Sigmoid colon (tissue), 3 donors: ENCODE measurements at regions not wholly inside any gene's neighbourhood (a gene's known extent, or its start where the extent isn't known, plus 50 kb on each side); places are given as distances from the start of the nearest gene placed in this dataset.

Source experiments
- POLR2A ChIP-seq, 2 donors: fragments of 450-650 bp; IDR thresholded peaks; one replicate each; pipeline ENCODE4 v1.6.1; 2016; ENCODE audit warnings: antibody characterized with exemption in 2 of 2, mild to moderate bottlenecking in 2 of 2, moderate library complexity in 2 of 2
- TF ChIP-seq, protein P1 (sequence below), 4 experiments: fragments of 450-650 bp in 3 of 4; fragments of 200-600 bp in 1 of 4; IDR thresholded peaks; one replicate each; pipeline ENCODE4 v1.5.1; 2016 to 2019; ENCODE audit warnings: antibody characterized with exemption in 4 of 4, mild to moderate bottlenecking in 3 of 4, moderate library complexity in 2 of 4

DNA sequence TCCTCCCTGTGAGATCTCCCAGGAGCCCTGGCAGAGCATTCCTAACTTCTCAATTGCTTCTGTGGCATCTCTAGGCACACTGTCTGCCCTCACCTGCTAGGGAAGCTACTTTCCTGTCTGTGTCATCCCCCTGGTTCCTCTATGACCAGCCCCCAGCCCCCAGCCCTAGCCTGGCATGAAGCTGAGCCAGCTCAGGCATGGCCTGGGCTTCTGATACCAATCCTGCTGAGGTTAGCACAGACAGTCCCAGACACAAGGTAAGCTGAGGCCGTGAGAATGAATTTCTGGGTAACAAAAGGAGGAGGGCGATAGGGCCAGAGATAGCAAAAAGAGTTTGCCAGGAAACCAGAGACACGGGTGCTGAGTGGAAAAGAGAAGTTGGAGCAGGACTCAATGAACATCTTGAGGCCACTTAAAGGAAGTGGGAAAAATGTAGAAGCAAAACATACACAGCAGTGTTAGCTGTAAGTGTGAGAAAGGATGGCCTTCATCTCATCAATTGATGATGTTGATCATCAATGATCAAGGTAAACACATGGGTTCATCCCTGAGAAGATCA is 87.6 kb upstream of the PICALM start:
- TF ChIP-seq POLR2A (IDR thresholded peaks at IDR 0.05): no peak
- TF ChIP-seq, protein P1, sequence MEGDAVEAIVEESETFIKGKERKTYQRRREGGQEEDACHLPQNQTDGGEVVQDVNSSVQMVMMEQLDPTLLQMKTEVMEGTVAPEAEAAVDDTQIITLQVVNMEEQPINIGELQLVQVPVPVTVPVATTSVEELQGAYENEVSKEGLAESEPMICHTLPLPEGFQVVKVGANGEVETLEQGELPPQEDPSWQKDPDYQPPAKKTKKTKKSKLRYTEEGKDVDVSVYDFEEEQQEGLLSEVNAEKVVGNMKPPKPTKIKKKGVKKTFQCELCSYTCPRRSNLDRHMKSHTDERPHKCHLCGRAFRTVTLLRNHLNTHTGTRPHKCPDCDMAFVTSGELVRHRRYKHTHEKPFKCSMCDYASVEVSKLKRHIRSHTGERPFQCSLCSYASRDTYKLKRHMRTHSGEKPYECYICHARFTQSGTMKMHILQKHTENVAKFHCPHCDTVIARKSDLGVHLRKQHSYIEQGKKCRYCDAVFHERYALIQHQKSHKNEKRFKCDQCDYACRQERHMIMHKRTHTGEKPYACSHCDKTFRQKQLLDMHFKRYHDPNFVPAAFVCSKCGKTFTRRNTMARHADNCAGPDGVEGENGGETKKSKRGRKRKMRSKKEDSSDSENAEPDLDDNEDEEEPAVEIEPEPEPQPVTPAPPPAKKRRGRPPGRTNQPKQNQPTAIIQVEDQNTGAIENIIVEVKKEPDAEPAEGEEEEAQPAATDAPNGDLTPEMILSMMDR (IDR thresholded peaks at IDR 0.05): no peak
